Glutamatergic neuron (in vitro differentiated cells): ENCODE measurements at regions not wholly inside any gene's neighbourhood (a gene's known extent, or its start where the extent isn't known, plus 50 kb on each side); places are given as distances from the start of the nearest gene placed in this dataset.

Experiments used
- DNase-seq: peaks from one replicate; pipeline ENCODE4 v3.0.0; 2022
- H3K27ac Mint-ChIP-seq: one replicate; pipeline ENCODE4 v1.8.0; 2020; ENCODE audit warnings: mild to moderate bottlenecking, mixed read lengths, inconsistent platforms; ENCODE audit not compliant: unreplicated experiment
- H3K27me3 Mint-ChIP-seq: one replicate; pipeline ENCODE4 v1.8.0; 2020; ENCODE audit warnings: mild to moderate bottlenecking, moderate library complexity, mixed read lengths, inconsistent platforms; ENCODE audit not compliant: unreplicated experiment
- H3K36me3 Mint-ChIP-seq: one replicate; pipeline ENCODE4 v1.8.0; 2020; ENCODE audit warnings: mild to moderate bottlenecking, mixed read lengths, inconsistent platforms; ENCODE audit not compliant: unreplicated experiment
- H3K4me1 Mint-ChIP-seq: one replicate; pipeline ENCODE4 v1.8.0; 2020; ENCODE audit warnings: mild to moderate bottlenecking, low read depth, mixed read lengths, inconsistent platforms; ENCODE audit not compliant: unreplicated experiment
- H3K4me3 Mint-ChIP-seq: one replicate; pipeline ENCODE4 v1.8.0; 2020; ENCODE audit warnings: mild to moderate bottlenecking, mixed read lengths, inconsistent platforms; ENCODE audit not compliant: unreplicated experiment
- H3K9me3 Mint-ChIP-seq: one replicate; pipeline ENCODE4 v1.8.0; 2020; ENCODE audit warnings: mild to moderate bottlenecking, moderate library complexity, mixed read lengths, inconsistent platforms; ENCODE audit not compliant: unreplicated experiment
- CTCF ChIP-seq: fragments of 200-600 bp; sonication (generic); IDR thresholded peaks from one replicate; pipeline ENCODE4 v1.5.0; 2021; ENCODE audit not compliant: partially characterized antibody, unreplicated experiment

- no peak for TF ChIP-seq CTCF
- no peak for DNase-seq
- Mint-ChIP-seq H3K27me3 (no peaks in the 10 kb centered on the region), H3K4me1 (no peaks in the 10 kb centered on the region), H3K4me3 (no peak overlapping the region), H3K9me3 (no peaks in the 10 kb centered on the region), H3K27ac (no peak overlapping the region), H3K36me3 (no peaks in the 10 kb centered on the region)
Measured at GRCh38 chr9:1300941-1301340, 250.8 kb downstream of the DMRT2 start.

GRCh38 chr9:1303932-1304331 is 253.8 kb downstream of the DMRT2 start:
- no peaks in the 10 kb centered on the region for H3K4me1 Mint-ChIP-seq
- H3K36me3 Mint-ChIP-seq = no peaks in the 10 kb centered on the region
- H3K4me3 Mint-ChIP-seq = no peak overlapping the region
- TF ChIP-seq CTCF = no peak
- H3K9me3 Mint-ChIP-seq = no peaks in the 10 kb centered on the region
- H3K27me3 Mint-ChIP-seq = no peaks in the 10 kb centered on the region
- no peak overlapping the region for H3K27ac Mint-ChIP-seq
- DNase-seq = no peak

GRCh38 chr9:1311462-1312042 is 261.4 kb downstream of the DMRT2 start:
- no peaks in the 10 kb centered on the region for H3K36me3 Mint-ChIP-seq
- H3K27me3 Mint-ChIP-seq = no peaks in the 10 kb centered on the region
- H3K4me3 Mint-ChIP-seq = no peak overlapping the region
- no peaks in the 10 kb centered on the region for H3K9me3 Mint-ChIP-seq
- H3K27ac Mint-ChIP-seq = no peak overlapping the region
- DNase-seq = no peak
- H3K4me1 Mint-ChIP-seq = no peaks in the 10 kb centered on the region
- TF ChIP-seq CTCF = no peak

- DNase-seq = no peak
- peaks cover 4% of the 10 kb centered on the region for H3K4me1 Mint-ChIP-seq
- no peaks in the 10 kb centered on the region for H3K36me3 Mint-ChIP-seq
- H3K27ac Mint-ChIP-seq = no peak overlapping the region
- no peak overlapping the region for H3K4me3 Mint-ChIP-seq
- no peak for TF ChIP-seq CTCF
- no peaks in the 10 kb centered on the region for H3K9me3 Mint-ChIP-seq
- no peaks in the 10 kb centered on the region for H3K27me3 Mint-ChIP-seq
Measured at GRCh38 chr9:1319436-1319835, 269.3 kb downstream of the DMRT2 start.

GRCh38 chr9:1320051-1320557 is 269.9 kb downstream of the DMRT2 start:
- Mint-ChIP-seq H3K4me1 (peaks cover 4% of the 10 kb centered on the region), H3K27ac (no peak overlapping the region), H3K9me3 (no peaks in the 10 kb centered on the region), H3K36me3 (no peaks in the 10 kb centered on the region), H3K27me3 (no peaks in the 10 kb centered on the region), H3K4me3 (no peak overlapping the region)
- no peak for TF ChIP-seq CTCF
- no peak for DNase-seq
